ENCODE measurements at regions not wholly inside any gene's neighbourhood (a gene's known extent, or its start where the extent isn't known, plus 50 kb on each side); places are given as distances from the start of the nearest gene placed in this dataset.
"Not testable (repeated sequence)": the region's sequence is repeated elsewhere in the genome, so short reads cannot be mapped to it uniquely, and the experiment has no call there.

DNA sequence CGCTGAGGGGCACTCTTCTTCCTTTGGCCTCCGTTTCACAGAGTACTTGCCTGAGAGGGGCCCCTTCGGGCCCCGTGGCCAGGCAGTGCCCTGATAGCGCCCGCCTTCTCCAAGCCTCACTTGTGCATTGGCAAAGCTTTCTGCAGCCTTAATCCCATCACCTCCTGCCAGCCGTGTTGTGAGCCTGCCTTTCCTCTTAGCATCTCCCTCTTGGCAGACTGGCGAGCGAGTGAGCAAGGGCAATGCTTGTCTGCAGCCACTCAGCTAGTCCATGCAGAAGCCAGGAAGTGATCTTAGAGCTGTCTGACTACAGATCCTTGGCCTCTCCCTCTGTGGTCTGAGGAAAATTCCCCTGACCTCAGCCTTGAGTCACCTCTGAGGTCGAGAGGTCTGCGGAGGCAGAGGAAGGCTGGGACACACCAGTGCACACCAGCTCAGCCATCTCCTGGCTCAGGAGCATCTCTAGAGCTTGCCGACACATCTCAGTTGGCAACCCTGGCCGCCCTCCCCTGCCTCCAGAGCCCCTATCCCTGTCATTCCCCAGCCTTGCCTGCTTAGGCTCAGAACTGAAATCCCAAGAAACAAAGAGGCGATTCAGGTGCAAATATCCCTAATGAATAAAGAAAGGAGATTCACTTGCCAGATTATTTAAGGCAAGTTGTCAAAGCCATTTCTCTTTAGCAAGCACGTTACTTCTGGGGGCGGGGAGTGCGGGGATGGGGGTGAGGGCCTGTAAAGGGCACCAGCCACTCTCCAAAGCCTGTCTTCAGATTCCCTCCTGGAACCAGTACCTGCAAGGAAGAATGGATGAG is 143.5 kb upstream of the MAMLD1 start:
- peak; percentile 23 for DNase-seq

DNA sequence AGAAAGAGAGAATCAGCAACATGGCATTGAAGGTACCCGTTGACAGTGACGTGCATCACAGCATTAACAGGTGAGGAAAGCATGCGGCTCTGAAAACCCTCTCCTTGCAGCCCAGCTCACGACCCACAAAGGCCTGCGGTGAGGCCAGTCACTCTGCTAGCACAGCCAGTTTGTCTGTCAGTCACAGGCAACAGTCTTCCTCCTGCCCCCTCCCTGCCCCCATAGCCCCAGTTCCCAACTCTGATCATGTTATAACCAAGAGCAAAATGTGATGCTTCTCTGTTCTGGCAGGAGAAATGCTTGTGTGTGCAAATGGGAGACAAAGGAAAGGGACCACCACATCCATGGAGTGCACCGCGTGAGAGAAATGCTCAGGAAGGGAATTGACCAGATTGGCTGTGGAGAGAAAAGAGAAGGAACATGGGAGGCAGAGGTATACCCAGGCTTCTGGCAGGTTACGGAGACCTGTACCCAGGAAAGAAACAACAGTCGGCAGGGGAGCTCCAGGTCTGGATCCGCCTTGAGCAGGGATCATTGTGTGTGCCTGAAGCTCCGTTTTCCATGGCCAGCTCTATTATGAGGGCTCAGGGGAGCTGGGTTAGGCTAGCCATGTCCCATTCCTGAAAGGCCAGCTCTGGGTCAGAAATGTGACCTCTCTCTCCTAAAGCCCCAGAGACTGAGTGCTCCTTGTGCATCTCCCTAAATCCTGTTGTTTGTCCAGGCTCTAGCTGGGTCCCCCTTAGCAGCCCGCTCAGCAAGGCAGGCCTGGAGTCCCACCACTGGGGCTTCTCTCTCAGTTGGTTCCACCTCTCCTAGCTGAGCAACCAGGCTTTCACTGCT is 139.7 kb upstream of the MAMLD1 start:
- DNase-seq: no peak

DNA sequence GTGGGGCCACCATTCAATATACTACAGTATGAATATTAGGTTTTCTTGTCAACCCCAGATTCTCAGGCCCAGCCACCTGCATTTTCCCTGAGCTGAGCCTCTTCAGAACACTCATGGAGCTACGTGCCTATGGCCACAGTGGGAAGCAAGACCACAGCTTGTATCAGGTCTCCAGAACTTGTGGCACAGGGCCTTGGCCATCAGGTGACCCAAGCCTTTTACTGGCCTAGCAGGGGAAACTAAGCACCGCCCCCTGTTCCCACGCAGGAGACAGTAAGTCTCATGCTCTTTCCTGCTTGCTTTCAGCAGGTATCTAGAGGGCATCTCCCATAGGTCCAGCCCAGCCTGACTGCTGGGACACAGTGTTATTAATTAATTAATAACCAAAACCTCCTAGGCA is 138.4 kb upstream of the MAMLD1 start:
- no peak for DNase-seq

GRCh38 chrX:150225266-150225665 is 137.9 kb upstream of the MAMLD1 start:
- DNase-seq: no peak

DNA sequence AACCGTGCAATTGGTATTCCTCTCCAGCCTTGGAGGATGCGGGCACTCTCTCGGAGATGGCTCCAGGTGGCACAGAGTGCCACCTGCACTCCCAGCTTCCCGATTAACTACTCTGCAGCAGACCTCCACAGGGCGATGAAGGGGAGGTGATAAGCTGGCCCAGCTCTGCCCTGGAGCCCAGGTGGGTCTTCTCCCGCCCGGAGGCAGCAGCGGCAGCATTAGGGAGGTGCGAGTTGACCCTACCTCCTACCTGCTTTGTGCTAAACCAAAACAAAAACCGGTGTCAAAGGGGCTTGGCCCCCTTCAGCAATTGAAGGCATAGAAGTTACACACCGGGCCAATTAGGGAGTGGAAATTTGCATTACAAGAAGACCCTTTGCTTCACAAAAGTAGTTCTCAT is 137.4 kb upstream of the MAMLD1 start:
- DNase-seq: no peak

- no peak for DNase-seq
Observed at GRCh38 chrX:150226223-150226965, 136.7 kb upstream of the MAMLD1 start.

DNA sequence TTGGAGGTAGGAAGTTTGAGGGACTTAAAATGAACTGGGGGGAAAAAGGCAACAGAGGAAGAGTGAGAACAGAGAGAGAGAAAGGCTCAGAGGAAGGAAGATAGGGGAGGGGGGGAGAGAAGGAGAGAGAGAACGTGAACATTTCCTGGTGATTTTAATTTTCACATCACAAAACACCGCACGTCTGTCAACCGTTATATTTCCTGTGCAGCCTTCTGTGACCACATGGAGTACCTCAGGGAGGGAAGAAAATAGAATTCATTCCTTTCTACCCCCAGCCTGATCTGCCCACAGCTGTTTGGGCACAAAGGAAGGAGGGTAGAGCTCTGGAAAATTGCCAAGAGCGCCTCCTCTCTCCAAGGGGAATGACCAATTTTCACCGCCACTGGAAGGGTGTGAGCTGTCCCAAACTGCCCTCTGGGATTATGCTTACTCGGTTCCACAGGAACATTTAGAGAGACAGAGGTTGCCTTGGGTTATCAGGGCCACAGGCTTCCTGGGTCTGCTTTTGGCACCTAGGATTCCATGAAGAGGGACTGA is 135.7 kb upstream of the MAMLD1 start:
- DNase-seq: no peak

DNA sequence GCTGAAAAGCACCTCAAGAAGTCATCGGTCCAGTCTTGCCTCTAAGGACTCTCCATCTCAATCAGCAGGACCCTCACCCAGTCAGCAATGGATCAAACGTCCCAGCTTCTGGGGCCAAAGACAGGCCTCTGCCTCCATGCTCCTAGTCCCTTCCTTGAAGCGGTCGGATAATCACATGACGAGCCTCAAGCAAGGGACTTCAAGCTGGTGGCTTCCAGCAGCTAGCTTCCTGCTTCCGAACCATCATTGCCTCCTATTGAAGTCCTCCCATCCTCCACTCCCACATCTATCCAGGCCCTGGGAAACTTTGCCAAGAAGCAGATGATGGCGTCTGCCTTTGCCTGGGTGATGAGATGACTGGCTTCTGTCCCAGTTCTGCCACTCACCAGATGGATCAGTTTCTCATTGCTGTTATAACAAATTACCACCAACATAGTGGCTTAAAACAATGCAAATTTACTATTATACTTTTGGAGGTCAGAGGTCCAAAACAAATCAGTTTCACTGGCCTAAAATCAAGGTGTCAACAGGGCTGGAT is 135.2 kb upstream of the MAMLD1 start:
- DNase-seq: no peak

- no peak for DNase-seq
Observed at GRCh38 chrX:150228431-150228830, 134.7 kb upstream of the MAMLD1 start.

DNA sequence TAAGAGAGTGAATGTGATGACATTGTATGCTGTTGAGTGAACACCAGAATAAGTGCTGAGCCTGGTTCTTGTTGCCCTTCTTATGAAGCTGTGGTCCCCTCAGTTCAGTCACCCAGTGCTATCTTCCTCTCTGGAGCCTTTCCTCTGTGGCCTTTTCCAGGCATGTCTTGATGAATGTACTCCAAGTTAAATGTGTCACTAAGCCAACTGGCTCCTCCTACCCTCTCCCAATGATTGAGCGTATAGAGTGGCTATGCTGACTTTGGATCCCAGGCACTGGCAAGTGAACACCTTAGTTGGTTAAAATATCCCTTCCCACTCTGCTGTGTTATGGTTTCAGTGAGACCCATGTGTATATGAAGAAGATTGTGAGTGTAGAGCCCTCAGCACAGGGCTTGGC is 134.1 kb upstream of the MAMLD1 start:
- DNase-seq: no peak

DNA sequence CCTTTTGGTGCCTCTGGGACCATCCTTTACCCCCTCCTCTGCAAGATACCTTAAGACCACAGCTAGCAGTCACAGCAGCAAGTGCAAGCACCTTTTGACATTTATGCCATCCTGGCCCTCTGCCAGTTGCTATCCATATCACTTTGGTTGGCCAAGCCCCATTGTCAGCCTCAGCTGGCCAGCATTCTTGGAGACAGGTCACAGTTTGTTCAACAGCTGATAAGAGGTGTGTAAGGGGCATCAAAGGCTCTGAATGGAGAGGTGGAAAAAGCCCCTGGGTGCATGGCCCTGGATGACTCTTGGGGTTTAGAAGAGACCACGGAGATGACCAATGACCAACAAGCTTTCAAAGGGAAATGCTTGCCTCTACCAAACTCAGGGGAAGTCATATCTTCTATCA is 133.6 kb upstream of the MAMLD1 start:
- no peak for DNase-seq

- not testable (repeated sequence) for DNase-seq
Observed at GRCh38 chrX:150230952-150231351, 132.2 kb upstream of the MAMLD1 start.

- DNase-seq: not testable (repeated sequence)
Observed at GRCh38 chrX:150231368-150231767, 131.7 kb upstream of the MAMLD1 start.

GRCh38 chrX:150232222-150232621 is 130.9 kb upstream of the MAMLD1 start:
- DNase-seq: not testable (repeated sequence)

DNA sequence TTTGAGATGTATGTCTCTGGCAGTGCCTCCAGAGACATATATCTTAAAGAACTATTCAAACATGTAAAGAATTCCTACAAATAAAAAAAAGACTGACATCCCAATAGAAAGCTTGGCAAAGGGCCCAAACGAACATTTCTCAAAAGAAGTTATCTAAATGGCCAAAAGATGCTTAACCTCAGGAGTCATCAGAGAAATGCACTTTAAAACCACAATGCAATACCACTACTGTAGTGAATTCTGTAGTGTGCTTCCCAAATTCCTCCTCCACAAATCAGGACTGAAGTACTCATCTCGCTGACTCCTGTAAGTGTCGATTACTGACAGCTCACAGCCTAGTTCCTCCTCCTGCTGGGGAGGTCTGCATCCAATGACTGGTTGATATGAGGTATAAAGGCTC is 129.0 kb upstream of the MAMLD1 start:
- DNase-seq: no peak

- DNase-seq: no peak
Observed at GRCh38 chrX:150236327-150236726, 126.8 kb upstream of the MAMLD1 start.

GRCh38 chrX:150238632-150239382 is 124.3 kb upstream of the MAMLD1 start:
- DNase-seq: no peak

DNA sequence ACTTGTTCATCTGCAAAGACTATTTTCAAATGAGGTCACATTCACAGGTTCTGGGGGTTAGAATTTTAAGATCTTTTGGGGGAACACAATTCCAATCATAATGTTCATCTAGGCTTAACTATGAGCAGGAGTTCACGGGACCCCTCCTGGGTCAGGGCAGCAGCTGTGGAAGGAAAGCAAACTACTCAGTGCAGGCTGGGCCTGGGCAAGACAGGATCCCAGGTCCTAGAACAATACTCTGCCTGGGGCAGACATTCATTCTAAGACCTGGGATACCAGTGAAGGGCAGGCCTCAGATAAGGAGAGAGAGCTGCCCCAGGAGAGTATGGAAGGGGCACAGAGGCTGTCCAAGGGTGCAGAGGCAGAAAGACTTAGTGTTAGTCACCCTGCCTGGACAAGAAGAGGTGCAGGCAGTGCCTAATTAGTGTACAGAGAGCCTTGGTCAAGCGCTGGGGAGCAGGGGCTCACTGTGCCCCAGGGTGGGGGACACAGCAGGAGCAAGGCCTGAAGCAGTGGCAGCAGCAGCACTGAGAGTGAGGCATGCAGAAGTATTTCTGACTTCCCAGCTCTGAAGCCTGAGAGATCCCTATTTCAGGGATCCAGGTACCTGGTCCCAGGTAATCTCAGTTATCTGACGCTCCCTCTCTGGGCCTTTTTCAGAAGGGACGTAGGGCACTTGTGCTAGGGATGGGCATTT is 123.0 kb upstream of the MAMLD1 start:
- DNase-seq: no peak

DNA sequence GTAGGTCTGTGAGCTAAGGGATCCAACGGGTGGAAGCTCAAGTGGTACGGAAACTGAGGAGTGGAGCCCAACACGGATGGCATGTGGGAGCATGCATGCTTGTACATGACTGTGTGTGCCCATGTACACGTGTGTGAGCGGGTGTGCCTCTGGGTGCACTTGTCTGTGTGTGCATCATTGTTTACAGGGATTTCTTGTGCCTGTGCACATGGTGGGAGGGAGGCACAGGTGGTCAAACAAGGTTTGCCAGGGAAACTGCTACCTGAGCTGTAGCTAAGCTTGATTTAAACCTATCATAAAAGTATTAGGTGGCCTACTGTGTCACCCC is 122.5 kb upstream of the MAMLD1 start:
- DNase-seq: no peak

- no peak for DNase-seq
Observed at GRCh38 chrX:150253959-150254620, 109.0 kb upstream of the MAMLD1 start.

DNA sequence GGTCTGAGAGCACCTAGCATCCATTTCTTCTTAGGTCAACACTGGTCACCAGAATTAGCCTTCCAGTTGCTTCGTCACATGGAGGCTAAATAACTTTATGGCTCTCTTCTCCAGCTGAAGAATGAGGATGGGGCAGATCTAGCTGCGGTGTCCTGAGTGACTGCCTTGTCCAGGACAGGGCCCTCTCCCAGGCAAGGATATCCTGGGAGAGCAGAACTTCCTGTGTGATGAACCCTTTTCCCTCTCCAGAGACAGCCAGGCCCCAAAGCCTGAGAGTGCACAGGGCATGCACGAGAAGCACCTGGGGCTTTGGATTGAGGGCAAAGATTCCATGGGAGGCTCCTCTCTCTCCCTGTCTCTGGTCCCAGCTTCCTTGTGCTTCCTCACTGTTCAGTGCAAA is 108.2 kb upstream of the MAMLD1 start:
- no peak for DNase-seq

Data from retina (tissue), 1 donor.